Coronary artery (tissue), 2 donors: ENCODE measurements at regions not wholly inside any gene's neighbourhood (a gene's known extent, or its start where the extent isn't known, plus 50 kb on each side); places are given as distances from the start of the nearest gene placed in this dataset.

Source experiments
- DNase-seq: peaks from one replicate; pipeline ENCODE4 v3.0.0-alpha.2; 2017; ENCODE audit warnings: low spot score
- H3K27ac ChIP-seq, 2 donors: fragments of 200-600 bp; sonication (generic); one replicate each; pipeline ENCODE4 v1.5.1; 2016 to 2019
- H3K4me3 ChIP-seq: fragments of 200-600 bp; sonication (generic); 2 replicates; pipeline ENCODE4 v1.5.1; 2016; ENCODE audit warnings: mild to moderate bottlenecking, moderate library complexity
- CTCF ChIP-seq: fragments of 200-600 bp; sonication (generic); IDR thresholded peaks from one replicate; pipeline ENCODE4 v1.5.1; 2019; ENCODE audit warnings: antibody characterized with exemption

GRCh38 chr3:150243466-150243865 lies 164.6 kb upstream of the TSC22D2 start:
- TF ChIP-seq CTCF: no peak

GRCh38 chr3:150242220-150242936 lies 165.7 kb upstream of the TSC22D2 start:
- no peak for TF ChIP-seq CTCF
- Histone ChIP-seq H3K27ac (no peak overlapping the region), H3K4me3 (no peak overlapping the region)
- no peak for DNase-seq

More at GRCh38 chr3:150243466-150243865, 164.6 kb upstream of the TSC22D2 start:
- Histone ChIP-seq H3K4me3 (no peak overlapping the region), H3K27ac (no peak overlapping the region)
- DNase-seq: no peak

- no peak for DNase-seq
- no peak overlapping the region for H3K4me3 ChIP-seq
- no peak overlapping the region for H3K27ac ChIP-seq
- no peak for TF ChIP-seq CTCF
These were observed 167.2 kb upstream of the TSC22D2 start for GRCh38 chr3:150240891-150241290.

- H3K27ac ChIP-seq: no peak overlapping the region
These were observed 168.3 kb upstream of the TSC22D2 start for GRCh38 chr3:150239766-150240165.

GRCh38 chr3:150238995-150239619 lies 169.0 kb upstream of the TSC22D2 start:
- Histone ChIP-seq H3K4me3 (no peak overlapping the region), H3K27ac (no peak overlapping the region)
- no peak for TF ChIP-seq CTCF
- no peak for DNase-seq

More at GRCh38 chr3:150239766-150240165, 168.3 kb upstream of the TSC22D2 start:
- DNase-seq: no peak
- H3K4me3 ChIP-seq: no peak overlapping the region
- TF ChIP-seq CTCF: no peak

- Histone ChIP-seq H3K4me3 (no peak overlapping the region), H3K27ac (peak overlapping the region; percentile 32 to 76)
- no peak for TF ChIP-seq CTCF
- no peak for DNase-seq
These were observed 169.9 kb upstream of the TSC22D2 start for GRCh38 chr3:150238048-150238802.
